ENCODE measurements at regions not wholly inside any gene's neighbourhood (a gene's known extent, or its start where the extent isn't known, plus 50 kb on each side); places are given as distances from the start of the nearest gene placed in this dataset.

- H3K27me3 ChIP-seq = no peaks in the 10 kb centered on the region
- no peaks in the 10 kb centered on the region for H3K4me1 ChIP-seq
- no peak for TF ChIP-seq POLR2AphosphoS5 (IDR thresholded peaks at IDR 0.05; ENCODE audit: insufficient read depth in 1 of 2, low read depth in 1 of 2)
- no peak for TF ChIP-seq POLR2A (IDR thresholded peaks at IDR 0.05)
- TF ChIP-seq CTCF (IDR thresholded peaks at IDR 0.05) = no peak
- no peaks in the 10 kb centered on the region for H3K9me3 ChIP-seq
- DNase-seq (ENCODE audit: extremely low spot score in 2 of 2) = no peak
- intact Hi-C loops (cut with DNase I) = no loop called here
- peak overlapping the region; percentile 36 for H3K27ac ChIP-seq
- no peaks in the 10 kb centered on the region for H3K36me3 ChIP-seq
- peak overlapping the region; percentile 15 to 31 for H3K4me3 ChIP-seq
Observed at GRCh38 chr16:74169687-74170376, 126.8 kb upstream of the PSMD7 start.

- no peak for DNase-seq (ENCODE audit: extremely low spot score in 2 of 2)
- H3K36me3 ChIP-seq = no peaks in the 10 kb centered on the region
- H3K4me3 ChIP-seq = no peak overlapping the region
- no peaks in the 10 kb centered on the region for H3K27me3 ChIP-seq
- H3K27ac ChIP-seq = no peak overlapping the region
- TF ChIP-seq POLR2AphosphoS5 (IDR thresholded peaks at IDR 0.05; ENCODE audit: insufficient read depth in 1 of 2, low read depth in 1 of 2) (no peak), POLR2A (IDR thresholded peaks at IDR 0.05) (no peak), CTCF (IDR thresholded peaks at IDR 0.05) (no peak)
- H3K9me3 ChIP-seq = no peaks in the 10 kb centered on the region
- H3K4me1 ChIP-seq = no peaks in the 10 kb centered on the region
- intact Hi-C loops (cut with DNase I) = no loop called here
Observed at GRCh38 chr16:74169066-74169465, 127.5 kb upstream of the PSMD7 start.

- no peaks in the 10 kb centered on the region for H3K4me1 ChIP-seq
- H3K36me3 ChIP-seq = no peaks in the 10 kb centered on the region
- intact Hi-C loops (cut with DNase I) = no loop called here
- H3K4me3 ChIP-seq = no peak overlapping the region
- TF ChIP-seq POLR2A (IDR thresholded peaks at IDR 0.05) (no peak), CTCF (IDR thresholded peaks at IDR 0.05) (no peak), POLR2AphosphoS5 (IDR thresholded peaks at IDR 0.05; ENCODE audit: insufficient read depth in 1 of 2, low read depth in 1 of 2) (no peak)
- no peaks in the 10 kb centered on the region for H3K9me3 ChIP-seq
- no peak for DNase-seq (ENCODE audit: extremely low spot score in 2 of 2)
- no peaks in the 10 kb centered on the region for H3K27me3 ChIP-seq
- H3K27ac ChIP-seq = no peak overlapping the region
Observed at GRCh38 chr16:74168445-74168844, 128.2 kb upstream of the PSMD7 start.

GRCh38 chr16:74166456-74166855 lies 130.2 kb upstream of the PSMD7 start:
- no peaks in the 10 kb centered on the region for H3K9me3 ChIP-seq
- DNase-seq (ENCODE audit: extremely low spot score in 2 of 2) = no peak
- no peak overlapping the region for H3K27ac ChIP-seq
- no peaks in the 10 kb centered on the region for H3K27me3 ChIP-seq
- no peaks in the 10 kb centered on the region for H3K36me3 ChIP-seq
- H3K4me3 ChIP-seq = no peak overlapping the region
- TF ChIP-seq POLR2A (IDR thresholded peaks at IDR 0.05) (no peak), CTCF (IDR thresholded peaks at IDR 0.05) (no peak), POLR2AphosphoS5 (IDR thresholded peaks at IDR 0.05; ENCODE audit: insufficient read depth in 1 of 2, low read depth in 1 of 2) (no peak)
- intact Hi-C loops (cut with DNase I) = no loop called here
- H3K4me1 ChIP-seq = no peaks in the 10 kb centered on the region

GRCh38 chr16:74165566-74166080 lies 131.0 kb upstream of the PSMD7 start:
- H3K36me3 ChIP-seq = no peaks in the 10 kb centered on the region
- no peak overlapping the region for H3K27ac ChIP-seq
- H3K4me3 ChIP-seq = no peak overlapping the region
- TF ChIP-seq POLR2AphosphoS5 (IDR thresholded peaks at IDR 0.05; ENCODE audit: insufficient read depth in 1 of 2, low read depth in 1 of 2) (no peak), POLR2A (IDR thresholded peaks at IDR 0.05) (no peak), CTCF (IDR thresholded peaks at IDR 0.05) (no peak)
- no peaks in the 10 kb centered on the region for H3K27me3 ChIP-seq
- H3K4me1 ChIP-seq = no peaks in the 10 kb centered on the region
- intact Hi-C loops (cut with DNase I) = no loop called here
- peaks cover 2% of the 10 kb centered on the region for H3K9me3 ChIP-seq
- DNase-seq (ENCODE audit: extremely low spot score in 2 of 2) = no peak

Measured in vagina (tissue), 2 donors.